Stimulated activated CD4-positive, alpha-beta T cell treated with anti-CD3 and anti-CD28 coated beads, Interleukin-4, amount 100 ng/mL, for 48 hours (primary cell): ENCODE measurements at regions not wholly inside any gene's neighbourhood (a gene's known extent, or its start where the extent isn't known, plus 50 kb on each side); places are given as distances from the start of the nearest gene placed in this dataset.

Source experiments
- DNase-seq, 2 donors: peaks; one replicate each; pipeline ENCODE4 v3.0.0-alpha.2; 2020; ENCODE audit warnings: low read depth in 2 of 2

DNA sequence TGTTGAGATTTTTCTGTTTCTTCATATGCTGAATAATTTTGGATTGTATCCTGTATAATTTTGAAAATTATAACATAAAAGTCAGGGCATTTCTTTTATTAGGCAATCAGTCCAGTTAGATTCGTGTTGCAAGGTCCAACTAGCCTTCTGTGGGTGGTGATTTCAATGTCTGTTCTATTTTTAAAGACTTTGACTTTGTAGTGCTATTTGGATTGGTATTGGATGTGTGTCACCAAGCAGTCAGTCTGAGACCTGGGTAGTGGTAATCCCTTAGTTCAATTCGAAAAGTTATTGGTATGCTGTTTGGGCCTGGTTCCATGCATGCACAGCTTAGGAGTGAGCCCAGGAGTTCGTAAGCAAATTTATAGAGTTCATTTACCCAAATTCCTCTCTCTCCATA lies 82.2 kb downstream of the EPDR1 start:
- DNase-seq, result no peak

DNA sequence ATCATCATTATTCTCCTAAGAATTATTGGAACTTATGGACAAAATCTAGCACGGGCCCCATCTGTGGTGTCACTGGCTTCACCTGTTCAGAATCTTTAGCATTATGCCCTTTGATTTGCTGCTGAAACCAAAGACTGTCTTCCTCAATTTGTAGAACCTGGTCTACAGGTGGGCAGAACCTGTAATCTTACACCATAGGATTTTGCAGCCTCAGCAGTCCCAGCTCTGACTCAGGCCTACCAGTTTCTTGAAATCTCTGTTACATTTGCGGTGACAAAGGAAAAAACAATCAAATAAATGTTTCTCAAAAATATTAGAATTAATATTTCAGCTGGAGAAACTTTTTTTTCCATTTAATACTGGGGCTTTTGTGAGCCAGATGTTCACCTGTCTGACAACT lies 86.1 kb downstream of the EPDR1 start:
- DNase-seq, result no peak

DNA sequence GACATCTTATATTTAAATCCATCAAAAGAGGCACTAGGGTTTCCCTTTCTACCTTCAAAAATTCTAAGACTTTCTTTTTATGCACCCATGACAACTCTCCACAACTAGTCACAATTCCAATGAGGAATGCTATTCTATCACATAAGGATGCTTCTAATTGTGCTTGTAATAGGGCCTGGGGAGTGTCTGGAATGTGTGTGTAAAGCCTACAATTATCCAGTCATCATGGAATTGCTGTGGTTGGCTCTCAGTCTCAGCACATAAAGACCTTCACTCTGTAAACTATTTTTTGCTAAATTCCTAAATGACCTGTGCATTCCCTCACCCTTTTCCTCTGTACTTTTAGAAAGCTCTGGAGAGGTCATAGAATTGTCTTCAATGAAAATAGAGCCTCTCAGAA lies 86.7 kb downstream of the EPDR1 start:
- DNase-seq, result no peak

DNA sequence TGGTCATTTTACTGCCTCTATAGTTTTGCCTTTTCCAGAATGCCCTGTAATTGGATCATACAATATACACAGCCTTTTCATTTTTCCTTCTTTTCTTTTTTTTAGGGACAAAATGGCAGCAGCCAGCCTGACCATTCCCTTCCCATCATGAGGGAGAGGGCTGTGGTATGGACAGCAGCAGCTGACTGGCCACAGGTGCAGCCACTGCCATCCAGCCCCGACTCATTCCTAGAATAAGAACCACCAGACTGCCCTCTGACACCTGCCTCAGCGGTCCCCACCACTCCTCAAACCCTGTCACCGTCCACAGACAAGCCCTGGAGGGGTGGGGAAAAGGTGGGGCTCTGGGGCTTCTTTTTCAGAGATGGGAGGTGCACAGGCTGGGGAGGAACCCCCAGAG lies 92.8 kb downstream of the EPDR1 start:
- no peak for DNase-seq

DNA sequence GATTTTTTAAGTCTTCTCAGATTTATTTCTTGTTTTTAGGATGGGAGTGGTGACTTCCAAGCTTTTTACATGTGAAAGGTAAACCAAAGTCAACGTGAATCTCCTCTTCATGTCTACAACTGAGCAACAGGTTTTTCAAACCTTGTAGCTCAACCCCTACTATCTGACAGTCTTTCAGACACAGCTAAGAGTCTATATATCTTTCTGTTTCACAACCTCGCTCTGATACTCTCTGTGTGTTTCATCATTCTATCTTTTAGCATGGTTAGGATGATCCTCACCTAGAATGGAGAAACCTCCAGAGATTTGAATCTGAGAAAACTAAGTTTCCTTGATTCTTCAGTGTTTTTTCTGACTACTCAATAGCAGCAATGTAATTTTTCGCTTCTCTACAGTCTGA lies 96.1 kb downstream of the EPDR1 start:
- DNase-seq, result no peak

DNA sequence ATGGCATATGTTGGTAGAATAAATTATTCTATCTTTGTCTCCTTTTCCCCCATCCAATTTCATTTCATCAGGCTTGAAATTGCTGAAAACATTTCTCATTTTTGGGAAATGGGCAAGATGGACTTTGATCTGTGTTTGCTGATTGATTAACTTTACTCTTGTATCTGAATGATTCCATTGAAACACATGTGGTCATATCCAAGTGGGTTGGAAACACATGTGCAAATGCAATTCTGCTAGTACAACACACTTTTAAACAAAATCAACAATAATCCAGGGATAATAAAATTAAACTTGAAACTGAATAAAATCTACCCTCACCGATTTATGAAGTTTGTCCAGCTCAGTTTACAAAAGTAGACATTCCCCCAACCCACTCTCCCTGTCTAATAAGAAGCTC lies 96.9 kb downstream of the EPDR1 start:
- no peak for DNase-seq

DNA sequence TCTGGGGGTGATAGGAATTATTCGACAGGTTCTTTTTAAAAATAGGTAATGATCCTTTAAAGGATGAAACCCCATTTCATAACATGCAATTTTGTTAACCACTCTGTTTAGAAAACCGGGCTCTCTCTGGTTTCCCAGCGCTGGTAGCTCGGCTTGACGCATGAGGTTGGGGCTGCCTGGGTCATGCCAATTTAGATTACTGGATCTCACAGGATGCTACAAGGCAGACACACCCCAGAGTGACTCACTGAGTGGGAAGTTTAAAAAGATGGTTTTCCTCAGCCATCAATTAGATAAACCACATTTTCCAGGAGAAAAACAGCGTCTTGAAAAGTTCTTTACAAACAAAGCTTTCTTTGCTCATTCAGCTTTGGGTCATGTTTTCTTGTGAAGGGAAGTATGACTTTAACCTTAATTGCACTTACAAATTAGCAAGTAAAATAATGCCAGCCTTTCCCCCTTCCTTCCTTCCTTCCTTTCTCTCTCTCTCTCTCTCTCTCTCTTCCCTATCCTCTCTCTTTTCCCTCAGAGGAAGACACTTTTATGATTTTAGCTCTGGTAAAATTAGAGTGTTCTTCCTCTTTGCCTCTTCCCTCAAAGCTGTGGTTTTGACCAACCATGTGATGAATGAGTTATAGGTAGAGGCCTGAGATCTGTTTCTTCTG lies 99.8 kb downstream of the EPDR1 start:
- DNase-seq, result no peak

DNA sequence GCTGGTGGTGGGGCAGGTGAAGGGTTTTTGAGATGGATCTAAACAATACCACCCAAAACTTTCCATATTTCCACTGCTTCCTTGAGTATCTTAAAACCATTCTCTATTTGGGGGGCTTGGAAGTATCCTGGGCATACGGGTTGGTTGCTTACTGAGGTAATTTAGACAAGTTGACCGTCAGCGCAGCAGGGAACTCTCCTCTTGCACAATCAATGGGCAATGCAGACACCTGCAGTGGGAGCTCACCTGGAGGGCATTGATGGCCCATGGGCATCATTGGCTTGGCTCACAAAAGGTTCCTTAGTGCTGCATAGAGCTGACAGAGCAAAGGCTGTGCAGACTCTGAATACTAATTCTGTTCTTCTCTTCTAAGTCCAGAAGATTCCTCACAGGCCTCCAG lies 101.5 kb downstream of the EPDR1 start:
- DNase-seq, result no peak

DNA sequence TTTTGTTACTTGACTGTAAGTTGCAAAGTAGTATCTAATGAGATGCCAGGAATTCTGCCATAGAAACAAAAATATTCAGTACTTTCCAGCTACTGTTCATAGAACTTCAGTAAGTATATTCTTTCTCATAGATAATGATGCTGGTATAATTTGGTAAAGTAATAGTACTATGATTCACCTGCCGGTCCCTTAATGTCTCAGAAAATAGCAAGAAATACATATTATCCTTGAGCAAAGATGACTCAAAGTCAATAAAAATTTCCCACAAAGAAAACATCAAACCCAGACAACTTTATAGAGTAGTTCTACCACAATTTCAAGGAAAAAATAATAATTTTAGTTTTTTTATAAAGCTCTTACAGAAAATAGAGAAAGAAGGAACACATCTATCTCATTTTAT lies 105.4 kb downstream of the EPDR1 start:
- DNase-seq, result no peak

DNA sequence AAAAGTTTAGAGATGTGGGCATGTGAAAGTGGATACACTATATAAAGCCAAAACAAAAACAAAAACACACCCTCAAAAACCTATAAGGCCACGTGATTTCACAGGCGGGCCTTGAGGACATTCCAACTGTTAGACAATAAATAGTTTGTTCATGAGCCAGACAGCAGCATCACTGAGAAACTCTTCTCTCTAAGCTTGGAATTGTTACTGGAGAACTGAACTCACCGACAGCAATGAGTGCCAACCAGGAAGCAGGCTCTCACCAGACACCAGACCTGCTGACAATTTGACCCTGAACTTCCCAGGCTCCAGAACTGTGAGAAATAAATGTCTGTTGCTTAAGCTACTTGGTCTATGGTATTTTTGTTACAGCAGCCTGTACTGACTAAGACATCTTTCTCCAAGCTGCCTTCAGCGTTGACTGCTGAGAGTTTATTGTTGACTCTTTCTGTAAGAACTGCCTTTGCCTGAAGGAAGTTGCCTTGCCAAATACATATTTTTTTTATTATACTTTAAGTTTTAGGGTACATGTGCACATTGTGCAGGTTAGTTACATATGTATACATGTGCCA lies 107.5 kb downstream of the EPDR1 start:
- no peak for DNase-seq

DNA sequence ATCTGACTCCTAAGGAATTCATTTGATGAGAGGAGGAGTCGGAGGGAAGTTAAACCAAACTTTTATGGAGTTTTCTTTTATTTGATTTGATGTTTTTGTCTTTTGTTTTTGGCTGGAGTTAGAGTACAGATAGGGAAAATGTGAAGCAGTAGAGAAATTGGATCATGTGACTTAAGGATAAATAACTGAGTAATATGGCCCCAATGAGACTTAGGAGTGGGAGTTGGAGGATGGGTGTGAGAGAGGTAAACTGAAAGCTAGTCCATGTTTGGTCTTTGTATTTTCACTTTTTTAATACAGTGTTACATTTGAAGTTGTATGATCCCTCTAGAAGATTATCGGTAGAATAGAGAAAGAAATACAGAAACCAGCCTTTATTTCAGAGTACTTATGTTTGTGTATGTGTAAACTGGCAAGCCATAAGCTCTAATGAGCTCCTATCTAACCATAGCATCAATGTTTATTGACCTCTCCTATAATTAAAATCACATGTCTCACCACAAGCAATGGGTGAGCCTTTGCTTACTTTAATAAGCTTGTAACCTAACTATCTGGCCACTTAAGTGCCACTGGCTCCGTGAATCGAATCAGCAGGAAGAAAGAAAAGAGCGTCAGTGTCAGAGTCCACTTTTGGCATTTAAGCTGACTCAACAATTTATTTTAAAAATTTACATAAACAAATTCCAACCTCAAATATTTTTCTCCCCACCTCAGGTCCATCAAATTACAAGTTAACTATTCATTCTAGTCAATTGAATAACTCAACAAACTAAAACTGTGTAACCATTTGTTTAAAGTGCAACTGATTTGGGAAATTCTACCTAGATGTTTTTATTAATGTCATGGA lies 113.8 kb downstream of the EPDR1 start:
- DNase-seq, result no peak

DNA sequence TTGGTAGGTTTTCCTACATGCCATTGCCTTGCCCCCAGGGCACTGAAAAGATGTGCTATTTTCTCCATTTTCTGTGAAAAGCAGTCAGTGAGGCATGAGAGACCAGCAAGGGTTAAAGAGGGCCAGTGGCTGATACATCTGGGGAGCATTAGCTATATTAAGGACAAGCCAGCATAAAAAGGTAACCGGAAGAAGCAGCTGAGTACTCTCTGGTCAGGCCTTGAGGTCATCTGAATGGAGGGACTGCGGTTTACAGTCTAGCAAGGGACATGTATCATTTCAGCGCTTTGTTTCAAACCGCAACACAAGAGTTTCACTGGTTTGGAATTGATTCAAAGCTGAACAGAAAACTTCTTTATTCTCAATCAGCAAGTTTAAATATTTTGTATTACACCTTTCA lies 120.4 kb downstream of the EPDR1 start:
- DNase-seq, result no peak

DNA sequence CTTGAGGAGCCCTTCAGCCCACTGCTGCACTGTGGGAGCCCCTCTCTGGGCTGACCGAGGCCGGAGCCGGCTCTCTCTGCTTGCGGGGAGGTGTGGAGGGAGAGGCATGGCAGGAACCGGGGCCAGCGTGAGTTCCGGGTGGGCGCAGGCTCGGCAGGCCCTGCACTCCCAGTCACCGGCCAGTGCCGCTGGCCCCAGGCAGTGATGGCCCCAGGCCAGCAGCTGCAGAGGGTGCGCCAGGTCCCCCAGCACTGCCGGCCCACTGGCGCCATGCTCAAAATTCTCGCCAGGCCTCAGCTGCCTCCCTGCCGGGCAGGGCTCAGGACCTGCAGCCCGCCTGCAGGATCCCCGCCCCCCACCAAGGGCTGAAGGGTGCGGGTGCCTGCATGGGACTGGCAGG lies 128.4 kb upstream of the STARD3NL start:
- DNase-seq, result no peak

DNA sequence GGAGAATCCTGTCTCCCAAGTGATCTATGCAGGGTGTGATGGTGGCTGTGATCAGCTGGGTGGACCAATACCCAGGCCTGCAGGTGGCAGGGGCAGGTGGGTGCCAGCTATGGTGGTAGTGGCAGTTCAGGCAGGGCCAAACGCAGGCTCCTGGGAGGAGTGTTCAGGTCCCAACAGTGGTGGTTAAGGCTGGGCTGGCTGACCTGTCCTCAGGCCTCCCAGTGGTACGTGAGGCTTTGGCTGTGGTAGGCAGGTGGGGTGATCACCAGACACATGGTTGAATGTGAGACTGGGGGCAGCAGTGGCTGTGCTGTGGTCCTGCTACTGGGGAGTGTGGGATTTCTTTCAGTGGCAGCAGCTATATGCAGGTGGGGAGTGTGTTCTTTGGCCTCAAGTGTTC lies 126.7 kb upstream of the STARD3NL start:
- no peak for DNase-seq

DNA sequence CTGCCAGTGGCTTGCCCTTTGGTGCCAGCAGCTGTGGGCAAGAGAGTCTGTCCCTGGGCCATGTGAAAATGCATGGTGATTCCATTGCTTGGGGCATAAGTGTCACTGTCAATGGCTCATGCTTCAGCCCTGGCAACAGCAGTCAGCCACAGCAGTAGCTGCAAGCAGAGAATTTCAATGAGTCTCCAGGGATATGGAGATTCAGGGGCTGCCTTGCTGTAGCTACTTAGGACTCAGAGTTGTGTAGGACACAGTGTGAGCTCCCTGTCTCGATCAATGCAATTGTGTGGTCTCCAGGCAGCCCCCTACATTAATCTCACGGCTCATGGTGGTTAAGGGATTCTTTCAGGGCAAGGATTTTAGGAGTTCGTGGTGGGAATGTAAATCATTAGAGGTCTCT lies 126.3 kb upstream of the STARD3NL start:
- no peak for DNase-seq

DNA sequence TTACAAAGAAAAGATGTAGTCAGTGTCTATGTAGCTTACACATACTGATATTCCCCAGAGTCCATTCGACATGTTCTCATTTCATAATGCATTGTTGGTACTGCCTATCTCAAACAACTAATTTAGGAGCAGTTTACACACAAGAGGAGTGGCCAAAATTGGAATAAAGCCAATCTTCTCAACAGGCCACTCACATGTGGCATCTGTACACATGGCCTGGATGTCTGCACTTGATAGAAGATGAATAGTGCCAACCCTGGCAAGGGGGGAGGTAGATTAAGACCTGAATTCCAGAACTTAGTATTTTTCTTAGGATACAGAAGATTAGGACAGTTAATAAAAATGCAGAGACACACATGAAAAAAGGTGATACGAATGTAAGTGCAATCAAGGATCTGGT lies 125.3 kb upstream of the STARD3NL start:
- DNase-seq, result no peak

DNA sequence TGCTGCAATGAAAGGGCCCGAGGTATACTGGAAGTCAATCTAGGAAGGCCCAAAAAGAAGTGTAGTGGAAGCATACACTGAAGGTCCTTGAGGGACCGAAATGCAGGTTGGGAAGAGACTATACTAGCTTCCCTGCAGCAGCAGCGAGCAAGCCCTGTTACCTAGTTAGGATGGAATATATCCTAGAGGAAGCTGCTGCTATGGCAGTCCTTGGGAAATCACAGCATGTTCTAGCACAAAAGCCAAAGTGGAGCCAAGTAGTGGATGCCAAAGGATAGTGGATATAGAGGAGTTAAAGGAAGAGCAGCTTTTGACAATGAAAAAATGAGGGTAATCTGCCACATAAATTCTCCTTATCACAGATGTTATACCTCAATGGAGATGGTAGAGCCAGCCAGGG lies 123.8 kb upstream of the STARD3NL start:
- no peak for DNase-seq

DNA sequence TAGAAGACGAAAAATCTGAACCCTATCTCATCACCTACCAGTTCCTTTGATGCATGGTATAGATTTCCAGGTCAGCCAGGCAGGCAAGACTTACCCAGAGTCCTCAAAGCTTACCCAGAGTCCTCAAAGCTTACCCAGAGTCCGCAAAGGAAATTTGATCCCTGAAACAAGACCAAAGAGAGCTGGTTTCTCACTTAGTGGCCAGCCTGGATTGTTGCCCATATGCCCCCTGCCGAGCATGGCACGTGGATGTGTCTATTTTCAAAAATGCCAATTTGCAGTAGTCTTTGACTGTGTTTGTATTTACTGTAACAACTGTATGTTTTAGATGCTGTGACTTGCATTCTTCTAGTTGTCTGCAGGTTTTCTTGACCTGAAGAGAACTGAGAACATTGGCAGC lies 120.2 kb upstream of the STARD3NL start:
- DNase-seq, result no peak

DNA sequence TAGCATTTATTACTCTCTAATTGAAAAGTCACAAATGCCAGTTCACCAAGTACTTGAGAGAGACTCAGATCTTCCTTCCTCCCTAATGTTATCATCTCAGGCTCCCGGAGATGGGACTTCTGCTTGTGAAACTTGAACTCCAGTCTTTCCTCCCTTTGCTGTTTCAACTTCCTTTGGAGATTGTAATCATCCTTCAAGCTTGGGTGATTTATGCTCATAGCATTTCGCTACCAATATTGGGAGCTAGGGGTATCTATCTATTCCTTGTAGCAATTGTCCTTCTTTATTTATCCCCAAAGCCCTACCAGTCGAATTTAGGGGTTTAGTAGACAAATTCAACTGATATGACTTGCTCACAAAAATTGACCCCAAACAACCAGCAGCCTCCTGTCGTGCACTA lies 117.9 kb upstream of the STARD3NL start:
- DNase-seq, result no peak

DNA sequence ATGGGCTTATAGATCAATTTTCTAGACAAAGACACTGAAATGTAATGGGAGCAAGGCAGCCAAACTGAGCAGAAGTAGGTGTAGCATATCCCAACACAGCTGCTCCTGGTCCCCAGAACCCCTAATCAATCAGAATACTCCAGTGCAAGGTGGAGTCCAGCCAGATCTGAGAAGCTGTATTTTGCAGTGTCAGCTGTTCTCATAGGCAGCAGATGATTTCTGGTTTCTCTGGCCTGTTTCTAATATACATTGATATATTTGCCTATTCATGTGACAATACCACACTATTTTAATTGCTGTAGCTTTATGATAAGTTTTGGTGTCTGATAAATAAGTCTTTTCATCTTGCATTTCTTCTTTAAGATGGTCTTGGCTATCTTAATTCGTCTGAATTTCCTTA lies 117.4 kb upstream of the STARD3NL start:
- no peak for DNase-seq

DNA sequence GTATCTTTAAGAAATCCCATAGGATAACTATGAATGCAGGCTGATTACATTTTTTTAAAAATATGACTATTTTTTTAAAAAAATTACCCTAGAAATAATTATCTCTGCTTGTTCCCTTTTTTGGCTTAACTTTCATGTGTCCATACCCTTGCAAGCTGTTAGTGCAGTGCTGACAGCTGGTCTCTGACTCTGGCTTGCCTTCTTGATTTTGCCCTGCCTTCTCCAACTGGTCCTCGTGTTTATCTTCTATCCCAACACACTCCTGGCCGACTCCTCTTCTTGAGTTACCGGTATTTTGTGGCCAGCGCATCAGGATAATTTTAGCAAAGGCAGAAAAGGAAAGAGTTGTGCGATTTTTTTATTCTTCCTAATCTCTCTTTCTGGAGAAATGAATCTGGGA lies 111.7 kb upstream of the STARD3NL start:
- DNase-seq, result no peak

DNA sequence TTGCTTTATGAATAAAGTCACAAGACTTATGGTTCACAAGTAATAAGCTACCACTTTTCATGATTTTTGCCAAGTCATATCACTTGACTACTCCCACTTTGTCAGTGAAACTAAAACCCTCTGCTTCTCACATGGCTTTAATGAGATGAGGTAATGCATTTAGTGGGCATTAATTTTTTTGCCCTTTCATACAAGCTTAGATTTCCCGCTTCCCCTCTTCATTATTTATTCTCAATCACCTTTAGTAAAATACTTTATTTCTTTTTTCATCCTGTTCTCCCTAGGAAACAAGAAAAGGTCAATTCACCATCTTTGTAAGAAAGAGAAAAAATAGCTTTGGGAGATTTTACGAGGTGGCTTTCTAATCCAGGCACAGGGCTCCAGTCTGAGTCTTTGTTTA lies 109.6 kb upstream of the STARD3NL start:
- DNase-seq, result no peak

DNA sequence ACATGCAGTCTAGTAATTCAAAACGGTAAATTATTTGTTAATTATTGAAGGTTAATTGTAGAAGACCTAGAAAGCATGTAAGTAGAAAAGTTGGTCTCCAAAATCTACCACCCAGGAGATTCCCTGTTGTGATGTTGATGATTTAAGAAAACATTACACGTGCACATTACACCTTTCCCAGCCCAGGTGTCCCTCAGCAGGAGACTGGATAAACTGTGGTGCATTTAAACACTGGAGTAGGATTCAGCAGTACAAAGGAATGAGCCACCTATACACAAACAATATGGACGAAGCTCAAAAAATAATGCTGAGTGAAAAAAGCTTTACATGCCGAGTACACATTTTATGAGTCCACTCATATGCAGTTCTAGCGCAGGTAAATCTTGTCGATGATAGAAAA lies 109.0 kb upstream of the STARD3NL start:
- no peak for DNase-seq
